GM23248 (cell line): ENCODE measurements at regions not wholly inside any gene's neighbourhood (a gene's known extent, or its start where the extent isn't known, plus 50 kb on each side); places are given as distances from the start of the nearest gene placed in this dataset.

ENCODE experiments used
- EZH2 ChIP-seq: fragments of 200-600 bp; sonication (generic); IDR thresholded peaks from 2 replicates; pipeline ENCODE4 v1.6.1; 2018; ENCODE audit warnings: antibody characterized with exemption, mild to moderate bottlenecking; ENCODE audit not compliant: insufficient read depth, poor library complexity, severe bottlenecking
- EZH2phosphoT487 ChIP-seq: fragments of 200-600 bp; sonication (generic); IDR thresholded peaks from 2 replicates; pipeline ENCODE4 v1.6.1; 2018; ENCODE audit warnings: antibody characterized with exemption, moderate library complexity, mild to moderate bottlenecking, low read depth; ENCODE audit not compliant: insufficient read depth

DNA sequence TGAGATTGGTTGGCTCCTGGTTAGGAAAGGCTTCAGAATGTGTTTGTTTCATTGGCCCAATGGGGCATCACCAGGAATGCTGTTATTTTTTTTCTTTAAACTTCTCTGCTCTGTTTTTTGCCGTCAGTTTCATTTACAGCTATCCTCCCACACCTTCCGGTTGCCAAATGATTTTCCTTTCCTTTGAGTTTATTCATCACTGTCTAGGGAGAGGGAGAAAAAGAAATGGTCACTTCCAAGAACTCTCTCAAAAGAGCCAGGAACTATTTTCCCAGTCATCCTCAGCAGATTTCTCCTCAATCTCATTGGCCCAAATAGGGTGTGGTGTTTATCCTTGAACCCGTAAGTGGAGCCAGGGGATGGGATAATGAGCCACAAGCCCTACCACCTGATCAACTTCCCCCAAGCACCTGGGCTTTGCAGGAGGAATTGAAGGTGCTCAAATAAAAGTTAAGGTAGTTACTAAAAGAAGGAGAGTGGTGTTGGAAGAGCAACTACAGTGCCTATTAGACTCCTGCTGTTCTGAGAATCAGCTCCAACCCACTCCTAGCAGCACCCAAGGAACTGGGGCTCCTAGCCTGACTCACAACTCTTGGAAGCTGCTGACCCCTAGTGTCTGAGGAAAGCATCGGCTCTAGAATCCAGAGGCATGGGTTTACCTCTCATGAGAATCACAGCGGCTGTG is 183.8 kb upstream of the IL12A start:
- TF ChIP-seq EZH2 = no peak
- TF ChIP-seq EZH2phosphoT487 = no peak
